ENCODE measurements at regions not wholly inside any gene's neighbourhood (a gene's known extent, or its start where the extent isn't known, plus 50 kb on each side); places are given as distances from the start of the nearest gene placed in this dataset.

- ChIA-PET POLR2A (no interaction called here), CTCF (no interaction called here)
- no peak overlapping the region for H3K27ac ChIP-seq (ENCODE audit: low read depth, low read length)
- TF ChIP-seq, protein P1, sequence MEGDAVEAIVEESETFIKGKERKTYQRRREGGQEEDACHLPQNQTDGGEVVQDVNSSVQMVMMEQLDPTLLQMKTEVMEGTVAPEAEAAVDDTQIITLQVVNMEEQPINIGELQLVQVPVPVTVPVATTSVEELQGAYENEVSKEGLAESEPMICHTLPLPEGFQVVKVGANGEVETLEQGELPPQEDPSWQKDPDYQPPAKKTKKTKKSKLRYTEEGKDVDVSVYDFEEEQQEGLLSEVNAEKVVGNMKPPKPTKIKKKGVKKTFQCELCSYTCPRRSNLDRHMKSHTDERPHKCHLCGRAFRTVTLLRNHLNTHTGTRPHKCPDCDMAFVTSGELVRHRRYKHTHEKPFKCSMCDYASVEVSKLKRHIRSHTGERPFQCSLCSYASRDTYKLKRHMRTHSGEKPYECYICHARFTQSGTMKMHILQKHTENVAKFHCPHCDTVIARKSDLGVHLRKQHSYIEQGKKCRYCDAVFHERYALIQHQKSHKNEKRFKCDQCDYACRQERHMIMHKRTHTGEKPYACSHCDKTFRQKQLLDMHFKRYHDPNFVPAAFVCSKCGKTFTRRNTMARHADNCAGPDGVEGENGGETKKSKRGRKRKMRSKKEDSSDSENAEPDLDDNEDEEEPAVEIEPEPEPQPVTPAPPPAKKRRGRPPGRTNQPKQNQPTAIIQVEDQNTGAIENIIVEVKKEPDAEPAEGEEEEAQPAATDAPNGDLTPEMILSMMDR (IDR thresholded peaks at IDR 0.05; ENCODE audit: low read depth, low read length), result no peak
- no peaks in the 10 kb centered on the region for H3K9me3 ChIP-seq (ENCODE audit: control insufficient read depth, insufficient read depth, low read length)
- no peaks in the 10 kb centered on the region for H3K27me3 ChIP-seq (ENCODE audit: control insufficient read depth, insufficient read depth, low read length)
- no peak for DNase-seq (ENCODE audit: low read depth, low spot score)
- no peak overlapping the region for H3K4me3 ChIP-seq (ENCODE audit: low read depth, low read length)
Observed at GRCh38 chr6:40263970-40264369, 323.2 kb downstream of the LRFN2 start.

DNA sequence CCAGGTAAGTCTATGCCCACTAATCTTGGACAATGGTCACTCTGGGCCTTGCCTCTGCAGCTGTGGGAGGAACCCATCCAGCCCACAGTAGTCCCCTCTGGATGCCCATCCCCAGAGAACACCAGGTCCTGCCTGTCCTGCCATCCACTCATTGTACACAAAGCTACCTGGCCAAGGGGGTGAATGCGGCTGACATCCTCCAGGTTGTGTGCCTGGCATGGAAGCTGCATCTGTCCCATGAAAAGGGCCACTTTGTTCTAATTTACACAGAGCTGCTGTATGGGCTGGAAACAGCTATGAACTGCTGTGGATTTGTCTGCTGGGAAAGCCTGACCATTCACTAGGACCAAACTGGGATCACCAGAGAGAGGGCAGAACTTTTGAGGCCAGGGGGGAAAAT is 324.8 kb downstream of the LRFN2 start:
- no peak overlapping the region for H3K4me3 ChIP-seq (ENCODE audit: low read depth, low read length)
- ChIA-PET CTCF (no interaction called here), POLR2A (no interaction called here)
- H3K9me3 ChIP-seq (ENCODE audit: control insufficient read depth, insufficient read depth, low read length), result no peaks in the 10 kb centered on the region
- H3K27me3 ChIP-seq (ENCODE audit: control insufficient read depth, insufficient read depth, low read length), result no peaks in the 10 kb centered on the region
- DNase-seq (ENCODE audit: low read depth, low spot score), result no peak
- no peak overlapping the region for H3K27ac ChIP-seq (ENCODE audit: low read depth, low read length)
- TF ChIP-seq, protein P1 (IDR thresholded peaks at IDR 0.05; ENCODE audit: low read depth, low read length), result no peak

DNA sequence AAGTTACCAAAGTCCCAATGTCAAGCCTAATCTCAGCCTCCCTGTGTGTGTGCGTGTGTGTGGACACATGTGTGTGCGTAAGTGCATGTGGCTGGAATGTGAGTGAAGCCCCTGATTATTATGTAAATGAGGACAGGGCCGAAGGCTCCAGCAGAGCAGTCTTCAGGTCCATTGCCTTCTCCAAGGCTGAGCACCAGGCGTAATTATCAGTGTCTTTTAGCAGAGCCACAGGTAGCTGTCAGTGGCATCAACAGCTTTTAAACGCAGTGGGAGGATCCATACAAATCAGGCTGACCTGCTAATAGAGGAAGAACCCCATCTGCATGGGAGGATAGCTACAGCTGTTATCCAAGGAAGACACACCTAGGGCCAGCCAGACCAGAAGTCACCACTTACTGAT is 324.3 kb upstream of the MOCS1 start:
- POLR2A ChIA-PET, result no interaction called here
- H3K27ac ChIP-seq (ENCODE audit: low read depth, low read length), result no peak overlapping the region
- no peak for DNase-seq (ENCODE audit: low read depth, low spot score)
- CTCF ChIA-PET, result no interaction called here
- H3K9me3 ChIP-seq (ENCODE audit: control insufficient read depth, insufficient read depth, low read length), result no peaks in the 10 kb centered on the region
- TF ChIP-seq, protein P1 (IDR thresholded peaks at IDR 0.05; ENCODE audit: low read depth, low read length), result no peak
- no peaks in the 10 kb centered on the region for H3K27me3 ChIP-seq (ENCODE audit: control insufficient read depth, insufficient read depth, low read length)
- no peak overlapping the region for H3K4me3 ChIP-seq (ENCODE audit: low read depth, low read length)

DNA sequence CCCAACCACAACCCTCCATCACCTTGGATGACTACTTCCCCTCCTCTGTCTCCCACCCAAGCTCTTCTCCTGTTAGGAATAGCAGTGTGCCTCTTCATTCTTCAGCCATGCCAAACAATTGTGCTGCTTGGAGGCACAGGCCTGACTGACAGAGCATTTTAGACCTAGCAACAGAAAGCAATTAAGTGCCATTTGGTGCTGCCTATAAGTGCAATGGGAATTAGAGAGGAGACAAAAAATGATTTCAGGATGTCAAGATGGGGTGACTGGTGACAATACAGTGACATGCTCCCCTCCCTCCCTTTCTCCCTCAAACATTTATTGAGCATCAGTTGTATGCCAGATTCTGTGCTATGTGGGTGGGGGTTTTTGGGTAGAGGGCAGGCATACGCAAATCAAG is 322.6 kb upstream of the MOCS1 start:
- Histone ChIP-seq H3K4me3 (ENCODE audit: low read depth, low read length) (no peak overlapping the region), H3K27ac (ENCODE audit: low read depth, low read length) (no peak overlapping the region), H3K27me3 (ENCODE audit: control insufficient read depth, insufficient read depth, low read length) (no peaks in the 10 kb centered on the region), H3K9me3 (ENCODE audit: control insufficient read depth, insufficient read depth, low read length) (no peaks in the 10 kb centered on the region)
- no peak for DNase-seq (ENCODE audit: low read depth, low spot score)
- CTCF ChIA-PET, result no interaction called here
- POLR2A ChIA-PET, result no interaction called here
- TF ChIP-seq, protein P1 (IDR thresholded peaks at IDR 0.05; ENCODE audit: low read depth, low read length), result no peak

DNA sequence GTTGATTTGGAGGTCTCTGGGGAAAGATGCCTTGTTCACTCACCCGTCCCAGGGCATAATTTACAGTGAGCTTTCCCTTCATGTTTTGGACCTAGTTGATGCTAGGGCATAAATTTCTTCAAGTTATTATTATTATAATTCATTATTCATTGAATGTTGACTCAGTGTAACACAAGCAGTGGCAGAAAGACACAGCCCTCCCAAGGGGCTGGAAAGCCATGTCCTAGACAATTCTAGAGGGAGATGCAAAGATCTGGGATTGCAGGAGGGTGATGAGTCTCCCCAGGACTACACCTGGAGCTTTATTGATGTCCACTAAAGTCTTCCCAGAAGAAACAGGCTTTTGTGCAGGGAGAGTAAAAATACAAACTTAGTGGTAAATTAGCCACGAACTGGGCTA is 322.0 kb upstream of the MOCS1 start:
- Histone ChIP-seq H3K27me3 (ENCODE audit: control insufficient read depth, insufficient read depth, low read length) (no peaks in the 10 kb centered on the region), H3K4me3 (ENCODE audit: low read depth, low read length) (no peak overlapping the region), H3K27ac (ENCODE audit: low read depth, low read length) (no peak overlapping the region), H3K9me3 (ENCODE audit: control insufficient read depth, insufficient read depth, low read length) (no peaks in the 10 kb centered on the region)
- ChIA-PET POLR2A (no interaction called here), CTCF (no interaction called here)
- no peak for DNase-seq (ENCODE audit: low read depth, low spot score)
- TF ChIP-seq, protein P1 (IDR thresholded peaks at IDR 0.05; ENCODE audit: low read depth, low read length), result no peak
